Stimulated activated CD4-positive, alpha-beta T cell treated with anti-CD3 and anti-CD28 coated beads, Interleukin-4, amount 100 ng/mL, for 4 hours (primary cell): ENCODE measurements at regions not wholly inside any gene's neighbourhood (a gene's known extent, or its start where the extent isn't known, plus 50 kb on each side); places are given as distances from the start of the nearest gene placed in this dataset.
A peak's percentile ranks its signal among the peaks of the same experiment; 100 is the strongest.
"Not testable (repeated sequence)": the region's sequence is repeated elsewhere in the genome, so short reads cannot be mapped to it uniquely, and the experiment has no call there.

Source experiments
- DNase-seq, 2 experiments: peaks; one replicate each; pipeline ENCODE4 v3.0.0-alpha.2; 2020

- not testable (repeated sequence) for DNase-seq
Observed at GRCh38 chr21:5013455-5014304, 5507.7 kb upstream of the TPTE start.

GRCh38 chr21:5015187-5015586, 5506.2 kb upstream of the TPTE start:
- not testable (repeated sequence) for DNase-seq

- not testable (repeated sequence) for DNase-seq
Observed at GRCh38 chr21:5019120-5019519, 5502.3 kb upstream of the TPTE start.

- DNase-seq: not testable (repeated sequence)
Observed at GRCh38 chr21:5021815-5022214, 5499.6 kb upstream of the TPTE start.

- not testable (repeated sequence) for DNase-seq
Observed at GRCh38 chr21:5022254-5022653, 5499.1 kb upstream of the TPTE start.

- not testable (repeated sequence) for DNase-seq
Observed at GRCh38 chr21:5022748-5023147, 5498.6 kb upstream of the TPTE start.

- not testable (repeated sequence) for DNase-seq
Observed at GRCh38 chr21:5035147-5035546, 5486.2 kb upstream of the TPTE start.

- DNase-seq: not testable (repeated sequence)
Observed at GRCh38 chr21:5035587-5035986, 5485.8 kb upstream of the TPTE start.

- DNase-seq: not testable (repeated sequence)
Observed at GRCh38 chr21:5037606-5038331, 5483.6 kb upstream of the TPTE start.

GRCh38 chr21:5039926-5040325, 5481.5 kb upstream of the TPTE start:
- DNase-seq: not testable (repeated sequence)

GRCh38 chr21:5042583-5042982, 5478.8 kb upstream of the TPTE start:
- DNase-seq: not testable (repeated sequence)

- DNase-seq: not testable (repeated sequence)
Observed at GRCh38 chr21:5044812-5045211, 5476.6 kb upstream of the TPTE start.

GRCh38 chr21:5051303-5052018, 5469.9 kb upstream of the TPTE start:
- DNase-seq: not testable (repeated sequence)

- DNase-seq: not testable (repeated sequence)
Observed at GRCh38 chr21:5055027-5055754, 5466.2 kb upstream of the TPTE start.

GRCh38 chr21:5055996-5056962, 5465.1 kb upstream of the TPTE start:
- DNase-seq: not testable (repeated sequence)

GRCh38 chr21:5057077-5057476, 5464.3 kb upstream of the TPTE start:
- DNase-seq: not testable (repeated sequence)

GRCh38 chr21:5060364-5061083, 5460.9 kb upstream of the TPTE start:
- not testable (repeated sequence) for DNase-seq

GRCh38 chr21:5064581-5065142, 5456.7 kb upstream of the TPTE start:
- DNase-seq: not testable (repeated sequence)

- DNase-seq: peak; percentile 46 to 77
Observed at GRCh38 chr21:5065240-5066211, 5455.9 kb upstream of the TPTE start.
